ENCODE measurements at regions not wholly inside any gene's neighbourhood (a gene's known extent, or its start where the extent isn't known, plus 50 kb on each side); places are given as distances from the start of the nearest gene placed in this dataset.
"Not testable (repeated sequence)": the region's sequence is repeated elsewhere in the genome, so short reads cannot be mapped to it uniquely, and the experiment has no call there.

GRCh38 chr4:184335520-184335919, 117.8 kb upstream of the ENPP6 start:
- no peak for DNase-seq (ENCODE audit: low spot score)

- not testable (repeated sequence) for DNase-seq (ENCODE audit: low spot score)
Measured at GRCh38 chr4:184333446-184333845, 115.8 kb upstream of the ENPP6 start.

- DNase-seq (ENCODE audit: low spot score): no peak
Measured at GRCh38 chr4:184331268-184331995, 113.8 kb upstream of the ENPP6 start.

- DNase-seq (ENCODE audit: low spot score): not testable (repeated sequence)
Measured at GRCh38 chr4:184330517-184331094, 112.9 kb upstream of the ENPP6 start.

- peak; percentile 43 for DNase-seq (ENCODE audit: low spot score)
Measured at GRCh38 chr4:184329659-184330400, 112.2 kb upstream of the ENPP6 start.

GRCh38 chr4:184329235-184329634, 111.6 kb upstream of the ENPP6 start:
- no peak for DNase-seq (ENCODE audit: low spot score)

- DNase-seq (ENCODE audit: low spot score): no peak
Measured at GRCh38 chr4:184328022-184328736, 110.5 kb upstream of the ENPP6 start.

- no peak for DNase-seq (ENCODE audit: low spot score)
Measured at GRCh38 chr4:184324939-184325477, 107.3 kb upstream of the ENPP6 start.

- no peak for DNase-seq (ENCODE audit: low spot score)
Measured at GRCh38 chr4:184322328-184323025, 104.8 kb upstream of the ENPP6 start.

GRCh38 chr4:184320631-184321030, 103.0 kb upstream of the ENPP6 start:
- DNase-seq (ENCODE audit: low spot score): no peak

GRCh38 chr4:184318852-184319251, 101.2 kb upstream of the ENPP6 start:
- DNase-seq (ENCODE audit: low spot score): no peak

GRCh38 chr4:184317234-184317918, 99.7 kb upstream of the ENPP6 start:
- no peak for DNase-seq (ENCODE audit: low spot score)

GRCh38 chr4:184316821-184317220, 99.1 kb upstream of the ENPP6 start:
- no peak for DNase-seq (ENCODE audit: low spot score)

GRCh38 chr4:184315675-184316359, 98.1 kb upstream of the ENPP6 start:
- no peak for DNase-seq (ENCODE audit: low spot score)

- no peak for DNase-seq (ENCODE audit: low spot score)
Measured at GRCh38 chr4:184313702-184314659, 96.3 kb upstream of the ENPP6 start.

- peak; percentile 52 for DNase-seq (ENCODE audit: low spot score)
Measured at GRCh38 chr4:184313058-184313581, 95.4 kb upstream of the ENPP6 start.

GRCh38 chr4:184312126-184312525, 94.5 kb upstream of the ENPP6 start:
- no peak for DNase-seq (ENCODE audit: low spot score)

- no peak for DNase-seq (ENCODE audit: low spot score)
Measured at GRCh38 chr4:184310881-184311709, 93.4 kb upstream of the ENPP6 start.

Data from activated CD4-positive, alpha-beta T cell treated with anti-CD3 and anti-CD28 coated beads, Interleukin-2, Interleukin-4, amounts not matched to agents 100 ng/mL and 50 ng/mL, durations not matched to agents 16 hours and 8 hours (primary cell).